Heart left ventricle (tissue), 13 donors: ENCODE measurements at regions not wholly inside any gene's neighbourhood (a gene's known extent, or its start where the extent isn't known, plus 50 kb on each side); places are given as distances from the start of the nearest gene placed in this dataset.

Source experiments
- CTCF ChIP-seq, 12 donors: fragments of 200-600 bp; sonication (generic) in 4 of 12; IDR thresholded peaks; one replicate each; pipeline versions ENCODE4 v1.5.0 to v1.8.0; 2018 to 2022; ENCODE audit warnings: antibody characterized with exemption in 12 of 12, mild to moderate bottlenecking in 5 of 12
- POLR2A ChIP-seq, 2 donors: fragments of 450-650 bp; IDR thresholded peaks; one replicate each; pipeline ENCODE4 v1.6.1; 2017; ENCODE audit warnings: antibody characterized with exemption in 2 of 2, mild to moderate bottlenecking in 2 of 2, moderate library complexity in 2 of 2
- donor health status: ischemic (EF 13 %, LVEDD 7.1; RV severe dilation, severe dysfunction).
- donor health status: DM: no; HTN: yes; CAD: no.
- donor health status: DM: no; HTN: no; CAD: no.
- donor health status: ischemic (EF 25% LVEDD 6.9; RV normal size, moderate dysfunction).
- donor health status: ischemic (EF 25% LVEDD 5.7; RV mildly dilated, moderate dysfunction).
- donor health status: ischemic (EF 35%, LVEDD 5.7; RV mildly dilated, moderate dysfunction).
- donor health status: nonischemic (EF 11% LVEDD 7.7; RV severe dilation, severe dysfunction).
- donor health status: DM: yes; HTN: yes; CAD: no.
- donor health status: PGD.
- donor health status: ischemic (EF 29% LVEDD 5.4; RV normal size, mild dysfunction).
- donor health status: nonischemic (EF 23%, LVEDD 6.1; RV moderate dilation, normal function).

- TF ChIP-seq CTCF (IDR thresholded peaks at IDR 0.05) (no peak), POLR2A (IDR thresholded peaks at IDR 0.05) (no peak)
Measured at GRCh38 chr4:23483320-23483960, 406.4 kb downstream of the PPARGC1A start.
